IMR-90 (cell line): ENCODE measurements at regions not wholly inside any gene's neighbourhood (a gene's known extent, or its start where the extent isn't known, plus 50 kb on each side); places are given as distances from the start of the nearest gene placed in this dataset.

ENCODE experiments used
- ATAC-seq: fragments of 200-7000 bp; cut with Tn5 transposase; 2 replicates; pipeline ENCODE4 v1.9.1; 2020; ENCODE audit warnings: low read depth, mild to moderate bottlenecking, moderate library complexity
- BruUV-seq: library from RNA; stranded (reverse); fragments of 400-500 nt; replicated peaks from 2 replicates; lab custom pipeline; 2021; lab: Mats Ljungman, UMichigan
- CTCF ChIA-PET: fragments of 300-600 bp; formaldehyde crosslinking; extraction: SDS; loops from one replicate; lab custom pipeline; 2021; ENCODE audit warnings: antibody characterized with exemption; lab: Yijun Ruan, JAX
- POLR2A ChIA-PET: fragments of 300-600 bp; sonication (Branson Sonifier 250); formaldehyde crosslinking; loops from one replicate; lab custom pipeline; 2022; ENCODE audit warnings: antibody characterized with exemption; ENCODE audit not compliant: unreplicated experiment; lab: Charles Lee
- DNase-seq: peaks from one replicate; pipeline ENCODE4 v3.0.0; 2013
- H2AFZ ChIP-seq: replicated peaks from 2 replicates; pipeline ENCODE3; 2013; ENCODE audit warnings: low read length, mild to moderate bottlenecking; ENCODE audit not compliant: poor library complexity
- H2AK5ac ChIP-seq: 2 replicates; pipeline ENCODE4 v1.6.1; 2013; ENCODE audit warnings: low read depth, low read length, inconsistent platforms
- H2AK9ac ChIP-seq: replicated peaks from 2 replicates; pipeline ENCODE3; 2013; ENCODE audit warnings: mild to moderate bottlenecking, low read depth, low read length, moderate library complexity; ENCODE audit not compliant: poor library complexity
- H2BK120ac ChIP-seq: 2 replicates; pipeline ENCODE4 v1.6.1; 2013; ENCODE audit warnings: low read depth, low read length, inconsistent platforms
- H2BK15ac ChIP-seq: 3 replicates; pipeline ENCODE4 v1.6.1; 2013; ENCODE audit warnings: low read depth, low read length, inconsistent platforms
- H2BK20ac ChIP-seq: 2 replicates; pipeline ENCODE4 v1.6.1; 2013; ENCODE audit warnings: low read depth, mild to moderate bottlenecking, inconsistent platforms, low read length, moderate library complexity
- H2BK5ac ChIP-seq: 2 replicates; pipeline ENCODE4 v1.6.1; 2013; ENCODE audit warnings: mild to moderate bottlenecking, low read depth, low read length, inconsistent platforms; ENCODE audit not compliant: poor library complexity, severe bottlenecking
- H3K14ac ChIP-seq: replicated peaks from 2 replicates; pipeline ENCODE4 v1.6.1; 2013; ENCODE audit warnings: low read depth, low read length, inconsistent platforms
- H3K18ac ChIP-seq: 2 replicates; pipeline ENCODE4 v1.6.1; 2013; ENCODE audit warnings: low read depth, low read length, control low read depth
- H3K23ac ChIP-seq: 2 replicates; pipeline ENCODE4 v1.6.1; 2013; ENCODE audit warnings: low read depth, low read length, inconsistent platforms
- H3K27ac ChIP-seq: 2 replicates; pipeline ENCODE4 v1.5.1; 2013; ENCODE audit warnings: mild to moderate bottlenecking, control low read depth, low read length; ENCODE audit not compliant: insufficient read depth
- H3K27me3 ChIP-seq: 2 replicates; pipeline ENCODE4 v1.6.1; 2013; ENCODE audit warnings: low read length; ENCODE audit not compliant: control insufficient read depth, insufficient read depth
- H3K36me3 ChIP-seq: 2 replicates; pipeline ENCODE4 v1.6.1; 2013; ENCODE audit warnings: low read length, mixed read lengths; ENCODE audit not compliant: control insufficient read depth, insufficient read depth
- H3K4ac ChIP-seq: 2 replicates; pipeline ENCODE4 v1.6.1; 2013; ENCODE audit warnings: low read depth, low read length, inconsistent platforms
- H3K4me1 ChIP-seq: 2 replicates; pipeline ENCODE4 v1.6.1; 2013; ENCODE audit warnings: low read length, mixed read lengths; ENCODE audit not compliant: control insufficient read depth, insufficient read depth
- H3K4me2 ChIP-seq: 2 replicates; pipeline ENCODE4 v1.6.1; 2013; ENCODE audit warnings: low read depth, mild to moderate bottlenecking, control low read depth, low read length, moderate library complexity
- H3K4me3 ChIP-seq: 2 replicates; pipeline ENCODE4 v1.5.1; 2013; ENCODE audit warnings: low read depth, mild to moderate bottlenecking, control low read depth, low read length, moderate library complexity; ENCODE audit not compliant: insufficient read depth
- H3K56ac ChIP-seq: 2 replicates; pipeline ENCODE4 v1.6.1; 2013; ENCODE audit warnings: low read length, inconsistent platforms; ENCODE audit not compliant: insufficient read depth; ENCODE audit errors: extremely low read depth
- H3K79me1 ChIP-seq, 2 experiments: 2 replicates each; pipeline ENCODE4 v1.6.1; 2013; ENCODE audit warnings: low read length in 2 of 2, inconsistent platforms in 1 of 2, low read depth in 1 of 2
- H3K9ac ChIP-seq: 2 replicates; pipeline ENCODE4 v1.6.1; 2013; ENCODE audit warnings: low read depth, low read length, control low read depth
- H3K9me1 ChIP-seq: 2 replicates; pipeline ENCODE4 v1.6.1; 2013; ENCODE audit warnings: low read length, inconsistent platforms; ENCODE audit not compliant: insufficient read depth
- H3K9me3 ChIP-seq: 2 replicates; pipeline ENCODE4 v1.6.1; 2013; ENCODE audit warnings: low read length; ENCODE audit not compliant: control insufficient read depth, insufficient read depth
- H4K20me1 ChIP-seq: 2 replicates; pipeline ENCODE4 v1.6.1; 2013; ENCODE audit warnings: low read length, inconsistent platforms; ENCODE audit not compliant: insufficient read depth
- H4K5ac ChIP-seq: 2 replicates; pipeline ENCODE4 v1.6.1; 2013; ENCODE audit warnings: mild to moderate bottlenecking, low read depth, low read length, control low read depth
- H4K8ac ChIP-seq, 2 experiments: 2 replicates each; pipeline ENCODE4 v1.6.1; 2013; ENCODE audit warnings: low read depth in 2 of 2, low read length in 2 of 2, control low read depth in 1 of 2, inconsistent platforms in 1 of 2
- H4K91ac ChIP-seq: 2 replicates; pipeline ENCODE4 v1.6.1; 2013; ENCODE audit warnings: low read depth, low read length, inconsistent platforms; ENCODE audit not compliant: insufficient read depth
- BHLHE40 ChIP-seq: fragments of 150-350 bp; IDR thresholded peaks from 2 replicates; pipeline ENCODE4 v1.6.1; 2016; ENCODE audit warnings: mild to moderate bottlenecking, low read depth, low read length
- CEBPB ChIP-seq: IDR thresholded peaks from 2 replicates; pipeline ENCODE4 v1.6.1; 2012; ENCODE audit warnings: low read depth, low read length, improper control_type of control experiment
- CHD1 ChIP-seq: IDR thresholded peaks from 2 replicates; pipeline ENCODE4 v1.6.1; 2012; ENCODE audit warnings: low read depth, low read length, improper control_type of control experiment
- CTCF ChIP-seq: conservative IDR thresholded peaks from 2 replicates; pipeline ENCODE4 v1.5.1; 2012; ENCODE audit warnings: mild to moderate bottlenecking, low read depth, low read length, improper control_type of control experiment
- ELK1 ChIP-seq: fragments of 150-350 bp; IDR thresholded peaks from 2 replicates; pipeline ENCODE4 v1.6.1; 2016; ENCODE audit warnings: low read depth, mild to moderate bottlenecking, low read length, moderate library complexity, borderline replicate concordance
- FOS ChIP-seq: fragments of 150-350 bp; IDR thresholded peaks from 2 replicates; pipeline ENCODE4 v1.6.1; 2016; ENCODE audit warnings: low read depth, low read length
- MAFK ChIP-seq: IDR thresholded peaks from 2 replicates; pipeline ENCODE4 v1.6.1; 2012; ENCODE audit warnings: low read depth, low read length, improper control_type of control experiment
- MAZ ChIP-seq: IDR thresholded peaks from 2 replicates; pipeline ENCODE4 v1.6.1; 2012; ENCODE audit warnings: low read depth, mild to moderate bottlenecking, low read length, improper control_type of control experiment, moderate library complexity, borderline replicate concordance
- MXI1 ChIP-seq: IDR thresholded peaks from 2 replicates; pipeline ENCODE4 v1.6.1; 2012; ENCODE audit warnings: low read depth, mild to moderate bottlenecking, low read length, moderate library complexity, borderline replicate concordance
- NFE2L2 ChIP-seq: fragments of 150-350 bp; IDR thresholded peaks from 2 replicates; pipeline ENCODE4 v1.6.1; 2016; ENCODE audit warnings: low read depth, mild to moderate bottlenecking, low read length
- RAD21 ChIP-seq: IDR thresholded peaks from 2 replicates; pipeline ENCODE4 v1.6.1; 2012; ENCODE audit warnings: low read length, improper control_type of control experiment
- RFX5 ChIP-seq: IDR thresholded peaks from 2 replicates; pipeline ENCODE4 v1.8.0; 2012; ENCODE audit warnings: low read depth, mild to moderate bottlenecking, low read length, moderate library complexity
- USF2 ChIP-seq: fragments of 150-350 bp; IDR thresholded peaks from 2 replicates; pipeline ENCODE4 v1.6.1; 2017; ENCODE audit warnings: mild to moderate bottlenecking, antibody characterized with exemption, low read length, low read depth
- WGBS, 2 experiments: methylation state at CpG; one replicate each; pipeline versions ENCODE4 v1.1.5 to v1.1.7; 2013; ENCODE audit warnings: missing lambda C conversion rate in 2 of 2; ENCODE audit not compliant: insufficient read length in 1 of 2; ENCODE audit errors: extremely low coverage in 2 of 2; 5-methylcytosine and 5-hydroxymethylcytosine counted together
- dilution Hi-C: fragments of 300-500 bp; cut with HindIII; formaldehyde crosslinking; loops from one replicate; pipeline ENCODE4 v1.14.3; 2018; ENCODE audit warnings: low sequenced_read_pairs; ENCODE audit not compliant: unreplicated experiment
- in situ Hi-C: fragments of 300-500 bp; cut with MboI; formaldehyde crosslinking; loops from 3 replicates; pipeline ENCODE4 v1.14.3; 2019; ENCODE audit warnings: low sequenced_read_pairs, inconsistent platforms, mixed read lengths
- intact Hi-C: fragments of 100-400 bp; cut with micrococcal nuclease; formaldehyde crosslinking; loops from 2 replicates; pipeline ENCODE4 v1.10.0; 2022

- H3K27ac ChIP-seq: peak overlapping the region; percentile 92
- H2AK9ac ChIP-seq: no peak overlapping the region
- H3K14ac ChIP-seq: peak overlapping the region; percentile 98
- dilution Hi-C loops: no loop called here
- H3K9me1 ChIP-seq: peaks cover 7% of the 10 kb centered on the region; the same call in 1 of the 2 replicates
- peak overlapping the region; percentile 97 for H2BK15ac ChIP-seq
- intact Hi-C loops: loop anchor here (2.0 kb wide), 1 partner anchor 103 kb away; no protein-coding TSS in a partner anchor
- peak overlapping the region; percentile 94 to 97 for H4K8ac ChIP-seq
- H4K91ac ChIP-seq: peak overlapping the region; percentile 99
- peak overlapping the region; percentile 80 for H3K4me2 ChIP-seq
- H4K5ac ChIP-seq: peak overlapping the region; percentile 76
- peak overlapping the region; percentile 59 for H2AFZ ChIP-seq
- peak overlapping the region; percentile 62 for H2AK5ac ChIP-seq
- DNase-seq: peak; percentile 99
- H3K36me3 ChIP-seq: no peaks in the 10 kb centered on the region
- ChIA-PET CTCF (interaction anchor here (1.9 kb wide), 1 partner anchor 103 kb away, joined by 6 read pairs; no protein-coding TSS in a partner anchor), POLR2A (interaction anchor here (0.6 to 1.0 kb wide), 3 partner anchors 191 to 878 kb away, joined by 4 to 11 read pairs (median 6); partner anchors contain the start of gene KLF6)
- no peaks in the 10 kb centered on the region for H3K9me3 ChIP-seq
- no TSS peak for BruUV-seq
- H3K9ac ChIP-seq: peak overlapping the region; percentile 71
- H3K56ac ChIP-seq: peak overlapping the region; percentile 99
- ATAC-seq: peak; percentile 94
- H3K27me3 ChIP-seq: no peaks in the 10 kb centered on the region
- H2BK5ac ChIP-seq: peak overlapping the region; percentile 100
- H3K4me1 ChIP-seq: peaks cover 15% of the 10 kb centered on the region
- peak overlapping the region; percentile 100 for H3K4ac ChIP-seq
- 0% methylated on average over 1 of the region's 9 CpGs; no CpG with 5 or more reads in 1 of the 2 experiments for WGBS, 2 experiments
- H3K18ac ChIP-seq: peak overlapping the region; percentile 98
- in situ Hi-C loops: loop anchor here (5.0 to 10.0 kb wide), 2 partner anchors 419 to 881 kb away; no protein-coding TSS in a partner anchor
- H3K79me1 ChIP-seq: peaks cover 0 to 14% of the 10 kb centered on the region in 2 experiments; a peak in 3 of 4 replicates
- no peaks in the 10 kb centered on the region for H4K20me1 ChIP-seq
- peak overlapping the region; percentile 100 for H2BK20ac ChIP-seq
- peak overlapping the region; percentile 95 for H3K23ac ChIP-seq
- peak overlapping the region; percentile 100 for H2BK120ac ChIP-seq
- H3K4me3 ChIP-seq: peak overlapping the region; percentile 8; the same call in 1 of the 2 replicates
- TF ChIP-seq FOS (peak; percentile 96), CHD1 (no peak), MAZ (no peak), RAD21 (peak; percentile 6; the same call in 1 of the 2 replicates), USF2 (peak; percentile 76), CEBPB (peak; percentile 72; the same call in 1 of the 2 replicates), MAFK (peak; percentile 69), CTCF (no peak), RFX5 (peak; percentile 64), NFE2L2 (no peak), ELK1 (no peak), BHLHE40 (peak; percentile 77), MXI1 (peak; percentile 79; the same call in 1 of the 2 replicates)
Observed at GRCh38 chr10:4663162-4663992, 162.6 kb upstream of the AKR1E2 start.
